ENCODE measurements at regions not wholly inside any gene's neighbourhood (a gene's known extent, or its start where the extent isn't known, plus 50 kb on each side); places are given as distances from the start of the nearest gene placed in this dataset.

DNA sequence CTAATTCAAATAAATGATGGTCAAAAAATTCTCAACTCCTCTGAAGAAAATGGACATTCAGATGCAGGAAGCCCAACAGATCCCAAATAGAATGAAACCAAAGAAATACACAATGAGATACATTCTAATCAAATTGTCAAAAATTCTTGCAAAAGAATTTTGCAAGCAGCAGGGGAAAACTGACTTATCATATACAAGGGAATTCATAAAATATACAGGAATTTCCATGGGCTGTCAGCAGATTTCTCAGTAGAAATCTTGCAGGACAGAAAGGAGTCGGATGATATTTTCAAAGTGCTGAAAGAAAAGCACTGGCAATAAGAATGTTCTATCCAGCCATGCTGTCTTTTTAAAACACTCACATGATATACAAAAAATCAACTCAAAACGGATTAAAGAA lies 194.6 kb upstream of the ZC3H12C start:
- TF ChIP-seq ZC3H10 (CRISPR knock-in tag; IDR thresholded peaks at IDR 0.05) = no peak
- no peak for TF ChIP-seq OSR1 (CRISPR knock-in tag; IDR thresholded peaks at IDR 0.05)
- no peak for TF ChIP-seq TCF4 (CRISPR knock-in tag; IDR thresholded peaks at IDR 0.05; ENCODE audit: borderline replicate concordance)
- TF ChIP-seq, protein P1, sequence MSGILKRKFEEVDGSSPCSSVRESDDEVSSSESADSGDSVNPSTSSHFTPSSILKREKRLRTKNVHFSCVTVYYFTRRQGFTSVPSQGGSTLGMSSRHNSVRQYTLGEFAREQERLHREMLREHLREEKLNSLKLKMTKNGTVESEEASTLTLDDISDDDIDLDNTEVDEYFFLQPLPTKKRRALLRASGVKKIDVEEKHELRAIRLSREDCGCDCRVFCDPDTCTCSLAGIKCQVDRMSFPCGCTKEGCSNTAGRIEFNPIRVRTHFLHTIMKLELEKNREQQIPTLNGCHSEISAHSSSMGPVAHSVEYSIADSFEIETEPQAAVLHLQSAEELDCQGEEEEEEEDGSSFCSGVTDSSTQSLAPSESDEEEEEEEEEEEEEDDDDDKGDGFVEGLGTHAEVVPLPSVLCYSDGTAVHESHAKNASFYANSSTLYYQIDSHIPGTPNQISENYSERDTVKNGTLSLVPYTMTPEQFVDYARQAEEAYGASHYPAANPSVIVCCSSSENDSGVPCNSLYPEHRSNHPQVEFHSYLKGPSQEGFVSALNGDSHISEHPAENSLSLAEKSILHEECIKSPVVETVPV (CRISPR knock-in tag; IDR thresholded peaks at IDR 0.05) = no peak
- TF ChIP-seq RARB (CRISPR knock-in tag; IDR thresholded peaks at IDR 0.05) = no peak
- no peak for ATAC-seq

DNA sequence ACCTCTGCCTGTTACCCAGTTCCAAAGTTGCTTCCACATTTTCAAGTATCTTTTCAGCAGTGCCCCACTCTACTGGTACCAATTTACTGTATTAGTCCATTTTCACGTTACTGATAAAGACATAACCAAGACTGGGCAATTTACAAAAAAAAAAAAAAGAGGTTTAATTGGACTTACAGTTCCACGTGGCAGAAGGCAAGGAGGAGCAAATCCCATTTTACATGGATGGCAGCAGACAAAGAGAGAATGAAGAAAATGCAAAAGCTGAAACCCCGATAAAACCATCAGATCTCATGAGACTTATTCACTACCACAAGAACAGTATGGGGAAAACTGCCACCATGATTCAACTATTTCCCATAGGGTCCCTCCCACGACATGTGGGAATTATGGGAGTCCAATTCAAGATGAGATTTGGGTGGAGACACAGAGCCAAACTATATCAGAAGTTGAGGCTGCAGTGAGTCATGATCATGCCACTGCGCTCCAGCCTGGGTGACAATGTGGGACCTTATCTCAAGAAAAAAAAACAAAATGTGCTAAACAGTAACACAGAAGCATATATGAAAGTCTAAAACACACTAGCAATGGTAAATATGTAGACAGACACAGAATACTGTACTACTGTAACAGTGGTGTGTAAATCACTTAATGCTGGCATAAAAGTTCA lies 190.3 kb upstream of the ZC3H12C start:
- no peak for ATAC-seq
- TF ChIP-seq ZFP30 (CRISPR knock-in tag; IDR thresholded peaks at IDR 0.05) (no peak), PATZ1 (CRISPR knock-in tag; IDR thresholded peaks at IDR 0.05; ENCODE audit: borderline replicate concordance) (no peak), TOX (CRISPR knock-in tag; IDR thresholded peaks at IDR 0.05; ENCODE audit: borderline replicate concordance) (no peak), ISL1 (CRISPR knock-in tag; IDR thresholded peaks at IDR 0.05) (no peak), RARB (CRISPR knock-in tag; IDR thresholded peaks at IDR 0.05) (no peak), ZNF8 (CRISPR knock-in tag; IDR thresholded peaks at IDR 0.05) (no peak), OSR1 (CRISPR knock-in tag; IDR thresholded peaks at IDR 0.05) (no peak), TCF4 (CRISPR knock-in tag; IDR thresholded peaks at IDR 0.05; ENCODE audit: borderline replicate concordance) (no peak), CSDC2 (CRISPR knock-in tag; IDR thresholded peaks at IDR 0.05) (no peak), PPARA (CRISPR knock-in tag; IDR thresholded peaks at IDR 0.05; ENCODE audit: borderline replicate concordance) (no peak)
- TF ChIP-seq, protein P1 (CRISPR knock-in tag; IDR thresholded peaks at IDR 0.05) = no peak
- TF ChIP-seq, protein P2, sequence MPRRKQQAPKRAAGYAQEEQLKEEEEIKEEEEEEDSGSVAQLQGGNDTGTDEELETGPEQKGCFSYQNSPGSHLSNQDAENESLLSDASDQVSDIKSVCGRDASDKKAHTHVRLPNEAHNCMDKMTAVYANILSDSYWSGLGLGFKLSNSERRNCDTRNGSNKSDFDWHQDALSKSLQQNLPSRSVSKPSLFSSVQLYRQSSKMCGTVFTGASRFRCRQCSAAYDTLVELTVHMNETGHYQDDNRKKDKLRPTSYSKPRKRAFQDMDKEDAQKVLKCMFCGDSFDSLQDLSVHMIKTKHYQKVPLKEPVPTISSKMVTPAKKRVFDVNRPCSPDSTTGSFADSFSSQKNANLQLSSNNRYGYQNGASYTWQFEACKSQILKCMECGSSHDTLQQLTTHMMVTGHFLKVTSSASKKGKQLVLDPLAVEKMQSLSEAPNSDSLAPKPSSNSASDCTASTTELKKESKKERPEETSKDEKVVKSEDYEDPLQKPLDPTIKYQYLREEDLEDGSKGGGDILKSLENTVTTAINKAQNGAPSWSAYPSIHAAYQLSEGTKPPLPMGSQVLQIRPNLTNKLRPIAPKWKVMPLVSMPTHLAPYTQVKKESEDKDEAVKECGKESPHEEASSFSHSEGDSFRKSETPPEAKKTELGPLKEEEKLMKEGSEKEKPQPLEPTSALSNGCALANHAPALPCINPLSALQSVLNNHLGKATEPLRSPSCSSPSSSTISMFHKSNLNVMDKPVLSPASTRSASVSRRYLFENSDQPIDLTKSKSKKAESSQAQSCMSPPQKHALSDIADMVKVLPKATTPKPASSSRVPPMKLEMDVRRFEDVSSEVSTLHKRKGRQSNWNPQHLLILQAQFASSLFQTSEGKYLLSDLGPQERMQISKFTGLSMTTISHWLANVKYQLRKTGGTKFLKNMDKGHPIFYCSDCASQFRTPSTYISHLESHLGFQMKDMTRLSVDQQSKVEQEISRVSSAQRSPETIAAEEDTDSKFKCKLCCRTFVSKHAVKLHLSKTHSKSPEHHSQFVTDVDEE (CRISPR knock-in tag; IDR thresholded peaks at IDR 0.05) = no peak

DNA sequence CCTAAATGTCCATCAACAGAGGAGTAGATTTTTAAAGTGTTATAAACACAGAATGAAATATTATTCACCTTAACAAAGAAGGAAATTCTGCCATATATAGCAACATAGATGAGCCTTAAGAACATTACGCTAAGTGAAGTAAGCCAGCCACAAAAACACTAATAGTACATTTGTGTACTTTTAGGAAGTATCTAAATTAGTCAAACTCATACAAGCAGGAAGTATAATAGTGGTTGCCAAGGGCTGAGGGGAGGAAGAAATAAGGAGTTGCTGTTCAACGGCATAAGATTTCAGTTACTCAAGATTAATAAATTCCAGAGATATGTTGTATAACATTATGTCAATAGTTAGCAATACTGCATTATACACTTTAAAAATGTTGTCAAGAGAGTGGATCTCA lies 181.7 kb upstream of the ZC3H12C start:
- no peak for ATAC-seq
- TF ChIP-seq, protein P2 (CRISPR knock-in tag; IDR thresholded peaks at IDR 0.05) = no peak
- TF ChIP-seq ZNF70 (CRISPR knock-in tag; IDR thresholded peaks at IDR 0.05) = no peak
- no peak for TF ChIP-seq GLIS3 (CRISPR knock-in tag; IDR thresholded peaks at IDR 0.05)
- no peak for TF ChIP-seq ISL1 (CRISPR knock-in tag; IDR thresholded peaks at IDR 0.05)
- TF ChIP-seq, protein P3, sequence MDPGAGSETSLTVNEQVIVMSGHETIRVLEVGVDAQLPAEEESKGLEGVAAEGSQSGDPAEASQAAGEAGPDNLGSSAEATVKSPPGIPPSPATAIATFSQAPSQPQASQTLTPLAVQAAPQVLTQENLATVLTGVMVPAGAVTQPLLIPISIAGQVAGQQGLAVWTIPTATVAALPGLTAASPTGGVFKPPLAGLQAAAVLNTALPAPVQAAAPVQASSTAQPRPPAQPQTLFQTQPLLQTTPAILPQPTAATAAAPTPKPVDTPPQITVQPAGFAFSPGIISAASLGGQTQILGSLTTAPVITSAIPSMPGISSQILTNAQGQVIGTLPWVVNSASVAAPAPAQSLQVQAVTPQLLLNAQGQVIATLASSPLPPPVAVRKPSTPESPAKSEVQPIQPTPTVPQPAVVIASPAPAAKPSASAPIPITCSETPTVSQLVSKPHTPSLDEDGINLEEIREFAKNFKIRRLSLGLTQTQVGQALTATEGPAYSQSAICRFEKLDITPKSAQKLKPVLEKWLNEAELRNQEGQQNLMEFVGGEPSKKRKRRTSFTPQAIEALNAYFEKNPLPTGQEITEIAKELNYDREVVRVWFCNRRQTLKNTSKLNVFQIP (CRISPR knock-in tag; IDR thresholded peaks at IDR 0.05; ENCODE audit: borderline replicate concordance, low read depth) = no peak
- TF ChIP-seq ZFP30 (CRISPR knock-in tag; IDR thresholded peaks at IDR 0.05) = no peak
- no peak for TF ChIP-seq CSDC2 (CRISPR knock-in tag; IDR thresholded peaks at IDR 0.05)
- TF ChIP-seq TOX (CRISPR knock-in tag; IDR thresholded peaks at IDR 0.05; ENCODE audit: borderline replicate concordance) = no peak
- TF ChIP-seq, protein P1 (CRISPR knock-in tag; IDR thresholded peaks at IDR 0.05) = no peak
- no peak for TF ChIP-seq SNAI2 (CRISPR knock-in tag; IDR thresholded peaks at IDR 0.05)
- no peak for TF ChIP-seq RARB (CRISPR knock-in tag; IDR thresholded peaks at IDR 0.05)
- no peak for TF ChIP-seq TCF4 (CRISPR knock-in tag; IDR thresholded peaks at IDR 0.05; ENCODE audit: borderline replicate concordance)
- no peak for TF ChIP-seq ZNF565 (CRISPR knock-in tag; conservative IDR thresholded peaks at IDR 0.05; ENCODE audit: low read depth)
- TF ChIP-seq OSR1 (CRISPR knock-in tag; IDR thresholded peaks at IDR 0.05) = no peak

All from SK-N-SH treated with all-trans-retinoic acid at 6 μM for 48 hours (cell line).